ENCODE measurements at regions not wholly inside any gene's neighbourhood (a gene's known extent, or its start where the extent isn't known, plus 50 kb on each side); places are given as distances from the start of the nearest gene placed in this dataset.

DNA sequence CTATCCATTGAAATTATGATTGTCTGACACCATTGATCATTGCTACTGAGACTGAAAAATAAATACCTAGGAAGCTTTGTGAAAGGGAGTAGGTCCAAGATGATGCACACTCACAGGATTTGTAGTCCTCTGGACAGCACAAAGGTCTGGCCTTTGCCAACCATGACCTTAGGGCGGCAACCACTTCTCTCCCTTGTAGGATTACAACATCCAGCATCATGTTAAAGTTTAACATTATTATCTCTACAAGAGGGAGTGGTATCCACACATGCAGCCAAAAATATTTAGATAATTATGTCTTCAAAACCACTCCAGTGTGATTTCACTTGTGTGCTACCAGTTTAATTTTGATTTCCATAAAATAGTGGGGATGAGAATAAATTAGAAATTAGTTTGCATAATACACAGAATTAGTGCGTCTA is 51.1 kb upstream of the NHSL1 start:
- H3K4me1 ChIP-seq (ENCODE audit: control insufficient read depth, insufficient read depth, low read length) = peaks cover 29% of the 10 kb centered on the region
- H3K27me3 ChIP-seq (replicated peaks; ENCODE audit: control insufficient read depth, insufficient read depth, low read length) = no peaks in the 10 kb centered on the region
- DNase-seq (ENCODE audit: low read depth) = no peak
- H3K9me3 ChIP-seq (ENCODE audit: control insufficient read depth, low read length) = no peaks in the 10 kb centered on the region
- H3K4me3 ChIP-seq (ENCODE audit: low read length) = peak overlapping the region; percentile 24
- no peak overlapping the region for H3K9ac ChIP-seq (ENCODE audit: low read length)
- no peaks in the 10 kb centered on the region for H3K36me3 ChIP-seq (ENCODE audit: control insufficient read depth, insufficient read depth, low read length, severe bottlenecking)

DNA sequence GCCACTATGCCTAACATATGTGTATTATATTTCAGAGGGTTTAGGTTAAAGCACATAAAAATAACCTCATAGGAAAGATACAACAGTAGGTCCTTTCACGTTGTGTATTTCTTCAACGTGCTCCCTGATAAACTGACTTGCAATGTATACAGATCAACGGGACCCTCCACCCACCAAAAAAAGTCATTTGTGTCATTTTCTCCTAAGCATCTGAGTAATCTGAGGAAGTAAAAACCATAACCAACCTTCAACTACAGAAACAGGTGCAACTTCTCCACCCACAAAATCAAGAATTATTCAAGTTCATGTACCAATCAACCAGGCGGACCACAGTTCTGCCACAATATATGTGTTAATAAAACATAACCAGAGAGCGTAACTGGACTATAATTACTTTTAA is 54.9 kb upstream of the NHSL1 start:
- no peak for DNase-seq (ENCODE audit: low read depth)
- Histone ChIP-seq H3K27me3 (replicated peaks; ENCODE audit: control insufficient read depth, insufficient read depth, low read length) (no peaks in the 10 kb centered on the region), H3K9ac (ENCODE audit: low read length) (no peak overlapping the region), H3K4me1 (ENCODE audit: control insufficient read depth, insufficient read depth, low read length) (peaks cover 25% of the 10 kb centered on the region), H3K9me3 (ENCODE audit: control insufficient read depth, low read length) (no peaks in the 10 kb centered on the region), H3K36me3 (ENCODE audit: control insufficient read depth, insufficient read depth, low read length, severe bottlenecking) (no peaks in the 10 kb centered on the region), H3K4me3 (ENCODE audit: low read length) (no peak overlapping the region)

DNA sequence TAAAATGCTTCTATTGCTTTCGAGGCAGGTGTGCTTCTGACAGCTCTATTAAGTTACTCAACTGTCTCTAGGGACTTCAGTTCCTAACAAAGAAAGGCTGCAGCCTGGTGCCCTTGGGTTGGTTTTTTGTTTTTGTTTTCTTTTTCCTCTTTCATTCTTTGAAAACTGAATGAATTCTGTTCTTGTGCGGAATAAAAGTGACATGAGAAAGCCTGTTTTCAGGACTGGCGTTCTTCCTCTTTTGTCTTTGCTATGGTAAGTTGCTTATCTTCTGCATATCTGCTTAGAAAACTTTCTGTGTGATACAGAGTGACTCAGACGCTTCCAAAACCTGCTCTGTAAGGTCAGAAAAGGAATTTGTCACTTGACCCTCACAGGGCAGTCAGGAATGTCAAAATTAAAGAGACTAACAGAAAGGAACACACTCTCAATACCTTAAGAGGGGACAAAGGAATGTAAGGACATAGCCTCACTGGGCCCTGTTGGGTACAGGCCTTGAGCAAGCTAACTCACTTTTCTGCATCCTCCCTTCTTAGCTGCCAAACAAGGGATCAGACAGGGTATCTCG is 56.2 kb upstream of the NHSL1 start:
- H3K9me3 ChIP-seq (ENCODE audit: control insufficient read depth, low read length) = no peaks in the 10 kb centered on the region
- no peak overlapping the region for H3K9ac ChIP-seq (ENCODE audit: low read length)
- DNase-seq (ENCODE audit: low read depth) = no peak
- H3K27me3 ChIP-seq (replicated peaks; ENCODE audit: control insufficient read depth, insufficient read depth, low read length) = no peaks in the 10 kb centered on the region
- no peak overlapping the region for H3K4me3 ChIP-seq (ENCODE audit: low read length)
- H3K36me3 ChIP-seq (ENCODE audit: control insufficient read depth, insufficient read depth, low read length, severe bottlenecking) = no peaks in the 10 kb centered on the region
- H3K4me1 ChIP-seq (ENCODE audit: control insufficient read depth, insufficient read depth, low read length) = peaks cover 16% of the 10 kb centered on the region

DNA sequence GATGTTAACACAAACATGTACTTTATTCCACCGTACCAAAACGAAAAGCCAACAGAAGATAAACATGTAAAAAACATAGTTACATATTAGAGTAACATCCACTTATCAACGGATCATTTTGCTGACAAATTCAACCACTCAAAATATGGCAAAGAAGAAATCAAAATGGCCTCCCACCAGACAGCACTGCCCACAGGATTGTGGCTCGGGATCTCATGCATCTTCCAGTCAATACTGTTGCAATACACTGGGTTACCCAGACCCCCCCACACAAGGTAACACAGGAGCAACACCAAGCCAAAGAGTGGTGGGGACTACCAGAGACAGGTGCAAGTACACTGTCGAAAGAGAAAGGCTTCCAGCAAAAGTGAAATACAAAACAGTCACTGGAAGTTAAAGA is 57.9 kb upstream of the NHSL1 start:
- DNase-seq (ENCODE audit: low read depth) = no peak
- Histone ChIP-seq H3K9me3 (ENCODE audit: control insufficient read depth, low read length) (no peaks in the 10 kb centered on the region), H3K4me1 (ENCODE audit: control insufficient read depth, insufficient read depth, low read length) (peaks cover 13% of the 10 kb centered on the region), H3K36me3 (ENCODE audit: control insufficient read depth, insufficient read depth, low read length, severe bottlenecking) (no peaks in the 10 kb centered on the region), H3K9ac (ENCODE audit: low read length) (no peak overlapping the region), H3K27me3 (replicated peaks; ENCODE audit: control insufficient read depth, insufficient read depth, low read length) (no peaks in the 10 kb centered on the region), H3K4me3 (ENCODE audit: low read length) (no peak overlapping the region)

DNA sequence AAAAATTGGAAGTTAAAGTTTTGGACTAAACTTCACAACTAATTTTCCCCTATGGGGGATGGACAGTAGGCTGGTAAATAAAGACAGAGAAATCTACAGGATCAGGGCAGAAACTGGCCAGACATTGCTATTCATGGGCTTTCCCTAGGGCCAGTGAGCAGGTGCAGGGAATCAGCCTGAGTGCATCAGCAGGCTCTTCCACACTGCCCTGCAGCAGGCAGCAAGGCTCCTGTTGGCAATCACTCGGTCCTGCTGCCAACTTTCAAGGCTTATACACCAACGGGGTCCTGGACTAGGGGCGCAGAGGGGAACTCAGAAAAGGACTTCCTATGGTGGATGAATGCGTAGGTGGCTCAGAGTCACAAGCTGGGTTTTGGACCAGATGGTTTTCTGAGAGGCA is 59.8 kb upstream of the NHSL1 start:
- Histone ChIP-seq H3K9me3 (ENCODE audit: control insufficient read depth, low read length) (no peaks in the 10 kb centered on the region), H3K9ac (ENCODE audit: low read length) (no peak overlapping the region), H3K36me3 (ENCODE audit: control insufficient read depth, insufficient read depth, low read length, severe bottlenecking) (no peaks in the 10 kb centered on the region), H3K27me3 (replicated peaks; ENCODE audit: control insufficient read depth, insufficient read depth, low read length) (no peaks in the 10 kb centered on the region), H3K4me3 (ENCODE audit: low read length) (no peak overlapping the region), H3K4me1 (ENCODE audit: control insufficient read depth, insufficient read depth, low read length) (peaks cover 7% of the 10 kb centered on the region)
- DNase-seq (ENCODE audit: low read depth) = no peak

DNA sequence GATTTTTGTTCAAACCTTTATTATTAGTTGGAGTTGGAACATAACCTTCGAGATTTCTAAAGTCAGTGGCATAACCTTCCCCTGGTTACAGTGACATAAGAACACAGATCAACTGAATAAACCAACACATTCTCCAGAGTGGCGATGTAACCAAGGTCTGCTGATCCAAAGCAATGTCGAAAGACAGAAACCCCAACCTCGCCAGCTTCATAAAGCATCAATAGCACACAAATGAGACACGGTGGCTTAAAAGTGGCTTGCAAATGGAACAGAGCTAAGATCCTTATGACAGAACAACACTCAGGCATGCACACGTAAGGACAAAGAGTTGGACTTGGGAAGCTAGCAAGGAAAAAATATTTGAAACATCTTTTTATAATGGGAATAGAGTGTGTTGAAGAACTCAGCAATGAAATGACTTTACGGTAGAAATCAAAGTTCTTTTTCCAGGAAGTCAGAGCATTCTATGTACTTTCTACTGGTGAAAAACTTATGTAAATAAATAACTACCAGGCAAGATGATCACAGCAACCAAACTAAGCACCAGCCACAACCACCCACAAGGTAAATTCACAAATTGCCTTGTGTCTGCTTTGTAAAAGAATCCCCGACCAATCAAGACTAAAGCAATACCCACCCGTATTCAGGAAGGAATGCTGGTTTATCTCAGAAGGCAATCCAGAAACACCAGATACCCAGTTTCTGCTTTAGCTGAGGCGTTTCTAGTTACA is 61.0 kb upstream of the NHSL1 start:
- Histone ChIP-seq H3K27me3 (replicated peaks; ENCODE audit: control insufficient read depth, insufficient read depth, low read length) (no peaks in the 10 kb centered on the region), H3K36me3 (ENCODE audit: control insufficient read depth, insufficient read depth, low read length, severe bottlenecking) (no peaks in the 10 kb centered on the region), H3K4me1 (ENCODE audit: control insufficient read depth, insufficient read depth, low read length) (peaks cover 6% of the 10 kb centered on the region), H3K9me3 (ENCODE audit: control insufficient read depth, low read length) (no peaks in the 10 kb centered on the region), H3K9ac (ENCODE audit: low read length) (no peak overlapping the region), H3K4me3 (ENCODE audit: low read length) (no peak overlapping the region)
- DNase-seq (ENCODE audit: low read depth) = peak; percentile 26

DNA sequence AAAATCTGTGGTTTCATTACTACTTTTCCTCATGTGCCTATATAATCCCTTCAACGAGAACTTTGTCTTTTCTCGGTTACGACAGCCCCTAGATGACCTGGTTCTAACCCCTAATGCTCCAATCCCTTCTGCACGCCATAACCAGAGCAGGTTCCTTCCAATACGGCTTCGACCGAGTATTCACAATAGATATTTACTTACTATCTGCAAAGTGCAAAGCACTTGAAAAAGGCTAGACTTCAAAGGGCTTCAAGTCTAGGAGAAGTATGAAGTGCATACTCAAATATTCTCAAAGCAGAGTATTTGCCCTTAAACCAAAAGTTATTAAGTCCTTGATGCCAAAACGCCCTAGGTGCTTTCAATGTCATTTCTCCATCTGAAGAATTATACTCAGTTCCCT is 63.4 kb upstream of the NHSL1 start:
- Histone ChIP-seq H3K4me1 (ENCODE audit: control insufficient read depth, insufficient read depth, low read length) (no peaks in the 10 kb centered on the region), H3K27me3 (replicated peaks; ENCODE audit: control insufficient read depth, insufficient read depth, low read length) (no peaks in the 10 kb centered on the region), H3K36me3 (ENCODE audit: control insufficient read depth, insufficient read depth, low read length, severe bottlenecking) (no peaks in the 10 kb centered on the region), H3K4me3 (ENCODE audit: low read length) (no peak overlapping the region), H3K9ac (ENCODE audit: low read length) (no peak overlapping the region), H3K9me3 (ENCODE audit: control insufficient read depth, low read length) (no peaks in the 10 kb centered on the region)
- no peak for DNase-seq (ENCODE audit: low read depth)

DNA sequence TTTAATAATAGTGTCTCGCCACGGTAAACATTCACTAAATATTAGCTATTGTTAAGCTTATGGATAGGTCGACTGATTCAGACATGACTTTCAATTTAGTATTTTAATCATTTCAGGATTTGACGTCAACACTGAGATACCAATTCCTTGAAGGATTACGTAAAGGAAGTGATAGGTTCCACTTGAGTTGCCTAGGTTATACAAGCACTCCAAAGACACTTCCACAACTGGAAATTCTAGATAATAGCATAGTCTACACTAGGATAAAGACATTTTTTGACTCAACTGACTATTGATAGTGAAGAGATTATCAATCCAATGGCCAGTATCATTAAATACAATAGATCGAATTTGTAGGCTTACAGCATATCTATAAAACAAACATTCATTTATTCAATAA is 63.9 kb upstream of the NHSL1 start:
- no peaks in the 10 kb centered on the region for H3K36me3 ChIP-seq (ENCODE audit: control insufficient read depth, insufficient read depth, low read length, severe bottlenecking)
- H3K27me3 ChIP-seq (replicated peaks; ENCODE audit: control insufficient read depth, insufficient read depth, low read length) = no peaks in the 10 kb centered on the region
- no peak for DNase-seq (ENCODE audit: low read depth)
- no peaks in the 10 kb centered on the region for H3K9me3 ChIP-seq (ENCODE audit: control insufficient read depth, low read length)
- H3K9ac ChIP-seq (ENCODE audit: low read length) = no peak overlapping the region
- no peak overlapping the region for H3K4me3 ChIP-seq (ENCODE audit: low read length)
- H3K4me1 ChIP-seq (ENCODE audit: control insufficient read depth, insufficient read depth, low read length) = no peaks in the 10 kb centered on the region

DNA sequence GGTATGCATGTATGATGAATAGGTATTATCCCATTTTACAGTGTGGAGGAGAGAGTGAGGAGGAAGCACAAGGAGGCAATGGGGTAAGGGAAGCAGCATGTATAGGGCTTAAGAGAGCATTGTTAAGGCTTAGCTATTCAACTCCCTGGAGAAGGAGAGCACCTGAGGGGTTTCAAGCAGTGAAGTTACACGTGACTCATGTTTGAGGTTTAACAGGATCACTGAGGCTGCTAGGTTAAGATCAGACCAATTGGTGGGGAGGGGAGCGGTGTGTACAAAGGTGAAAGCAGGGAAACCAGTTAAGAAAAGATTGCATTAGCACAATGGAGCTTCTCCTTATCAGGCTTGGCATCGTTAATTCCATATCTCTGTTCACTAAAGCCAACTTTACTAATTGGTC is 64.4 kb upstream of the NHSL1 start:
- Histone ChIP-seq H3K4me3 (ENCODE audit: low read length) (no peak overlapping the region), H3K36me3 (ENCODE audit: control insufficient read depth, insufficient read depth, low read length, severe bottlenecking) (no peaks in the 10 kb centered on the region), H3K4me1 (ENCODE audit: control insufficient read depth, insufficient read depth, low read length) (no peaks in the 10 kb centered on the region), H3K27me3 (replicated peaks; ENCODE audit: control insufficient read depth, insufficient read depth, low read length) (no peaks in the 10 kb centered on the region), H3K9me3 (ENCODE audit: control insufficient read depth, low read length) (no peaks in the 10 kb centered on the region), H3K9ac (ENCODE audit: low read length) (no peak overlapping the region)
- DNase-seq (ENCODE audit: low read depth) = no peak

DNA sequence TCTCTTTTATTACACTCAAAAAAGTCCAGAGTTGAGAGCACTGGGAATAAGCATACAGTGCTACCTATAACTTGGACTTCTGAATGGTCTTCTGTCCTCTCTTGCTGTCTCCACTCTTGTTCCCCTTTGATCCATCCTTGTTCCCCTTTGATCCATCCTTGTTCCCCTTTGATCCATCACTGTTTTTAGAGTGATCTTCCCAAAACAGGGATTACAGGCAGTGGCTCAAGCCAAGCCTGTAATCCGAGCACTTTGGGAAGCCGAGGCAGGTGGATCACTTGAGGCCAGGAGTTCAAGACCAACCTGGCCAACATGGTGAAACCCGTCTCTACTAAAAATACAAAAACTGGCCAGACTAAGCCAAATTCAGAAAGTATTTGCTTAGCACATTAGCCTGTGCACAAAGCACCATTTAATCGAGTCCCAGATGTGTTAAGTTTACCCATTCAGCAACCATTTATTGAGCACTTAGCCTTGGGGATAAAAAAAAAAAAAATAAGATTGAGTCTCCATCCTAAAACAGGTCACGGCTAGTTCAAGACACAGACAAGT is 65.0 kb upstream of the NHSL1 start:
- Histone ChIP-seq H3K4me3 (ENCODE audit: low read length) (no peak overlapping the region), H3K36me3 (ENCODE audit: control insufficient read depth, insufficient read depth, low read length, severe bottlenecking) (no peaks in the 10 kb centered on the region), H3K9ac (ENCODE audit: low read length) (no peak overlapping the region), H3K4me1 (ENCODE audit: control insufficient read depth, insufficient read depth, low read length) (no peaks in the 10 kb centered on the region), H3K9me3 (ENCODE audit: control insufficient read depth, low read length) (no peaks in the 10 kb centered on the region), H3K27me3 (replicated peaks; ENCODE audit: control insufficient read depth, insufficient read depth, low read length) (no peaks in the 10 kb centered on the region)
- DNase-seq (ENCODE audit: low read depth) = no peak

DNA sequence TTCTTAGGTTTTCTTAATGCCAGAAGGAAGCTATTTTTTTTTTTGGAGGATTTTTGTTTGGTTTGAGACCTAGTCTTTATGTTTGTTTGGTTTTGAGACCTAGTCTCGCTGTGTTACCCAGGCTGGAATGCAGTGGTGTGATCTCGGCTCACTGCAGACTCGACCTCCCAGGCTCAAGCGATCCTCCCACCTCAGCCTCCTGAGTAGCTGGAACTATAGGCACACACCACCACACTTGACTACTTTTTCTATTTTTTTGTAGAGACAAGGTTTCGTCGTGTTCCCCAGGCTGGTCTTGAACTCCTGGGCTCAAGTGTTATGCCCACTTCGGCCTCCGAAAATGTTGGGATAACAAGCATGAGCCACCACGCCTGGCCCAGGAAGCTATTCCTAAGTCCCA is 67.8 kb upstream of the NHSL1 start:
- Histone ChIP-seq H3K36me3 (ENCODE audit: control insufficient read depth, insufficient read depth, low read length, severe bottlenecking) (no peaks in the 10 kb centered on the region), H3K9me3 (ENCODE audit: control insufficient read depth, low read length) (no peaks in the 10 kb centered on the region), H3K9ac (ENCODE audit: low read length) (no peak overlapping the region), H3K4me1 (ENCODE audit: control insufficient read depth, insufficient read depth, low read length) (peaks cover 16% of the 10 kb centered on the region), H3K27me3 (replicated peaks; ENCODE audit: control insufficient read depth, insufficient read depth, low read length) (no peaks in the 10 kb centered on the region), H3K4me3 (ENCODE audit: low read length) (no peak overlapping the region)
- no peak for DNase-seq (ENCODE audit: low read depth)
